Hepatocyte (in vitro differentiated cells): ENCODE measurements at regions not wholly inside any gene's neighbourhood (a gene's known extent, or its start where the extent isn't known, plus 50 kb on each side); places are given as distances from the start of the nearest gene placed in this dataset.

ENCODE experiments used
- CTCF ChIP-seq: fragments of 200-600 bp; sonication (generic); IDR thresholded peaks from 2 replicates; pipeline ENCODE4 v1.5.1; 2016; ENCODE audit warnings: antibody characterized with exemption, mild to moderate bottlenecking; ENCODE audit not compliant: poor library complexity
- EZH2 ChIP-seq: fragments of 200-600 bp; sonication (generic); IDR thresholded peaks from 2 replicates; pipeline ENCODE4 v1.6.1; 2016; ENCODE audit warnings: antibody characterized with exemption, mild to moderate bottlenecking, borderline replicate concordance

DNA sequence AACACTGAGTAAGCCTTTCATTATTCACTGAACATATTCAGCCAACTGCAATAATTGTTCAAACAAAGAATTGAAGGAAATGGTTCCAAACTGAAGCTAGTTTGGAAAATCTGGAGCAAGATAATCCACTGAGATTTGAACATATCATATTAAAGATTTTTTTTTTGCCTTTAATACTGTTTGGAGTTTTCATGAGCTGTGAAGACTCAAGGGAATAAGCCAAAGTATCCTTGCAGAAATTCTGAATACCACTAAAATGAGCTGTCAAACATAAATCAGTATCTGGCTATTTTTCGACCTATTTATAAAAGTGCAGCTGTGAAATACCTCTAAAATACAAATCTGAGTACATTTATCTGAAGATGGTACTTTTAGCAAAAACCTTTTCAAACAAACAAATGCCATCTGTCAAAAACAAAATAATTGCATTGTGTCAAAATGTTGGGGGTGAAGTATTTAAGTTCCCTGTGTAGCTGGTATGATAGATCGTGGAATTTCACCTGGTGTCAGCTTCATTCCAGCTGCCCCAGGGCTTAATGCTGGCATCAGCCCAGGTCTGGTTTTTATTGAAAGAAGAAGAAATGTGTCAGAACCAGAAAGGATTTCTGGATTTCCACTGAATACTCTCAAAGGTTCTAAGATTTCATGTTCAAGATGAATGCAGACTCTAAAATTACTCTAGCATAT lies 149.0 kb upstream of the GRAMD2B start:
- TF ChIP-seq CTCF (no peak), EZH2 (no peak)
